HCT116 (cell line): ENCODE measurements at regions not wholly inside any gene's neighbourhood (a gene's known extent, or its start where the extent isn't known, plus 50 kb on each side); places are given as distances from the start of the nearest gene placed in this dataset.

ENCODE experiments used
- ATAC-seq: fragments of 200-7000 bp; cut with Tn5 transposase; 2 replicates; pipeline ENCODE4 v1.9.1; 2020; ENCODE audit warnings: mild to moderate bottlenecking, moderate library complexity
- BruUV-seq: library from RNA; stranded (reverse); fragments of 400-500 nt; replicated peaks from 2 replicates; lab custom pipeline; 2021; lab: Mats Ljungman, UMichigan
- CTCF ChIA-PET: fragments of 300-600 bp; sonication (Branson Sonifier 250); formaldehyde crosslinking; loops from one replicate; lab custom pipeline; 2021; ENCODE audit warnings: antibody characterized with exemption; lab: Charles Lee
- POLR2A ChIA-PET: fragments of 300-600, 350-600 bp; sonication (Branson Sonifier 250); formaldehyde crosslinking; loops from one replicate; lab custom pipeline; 2021; ENCODE audit warnings: antibody characterized with exemption; lab: Charles Lee
- RAD21 ChIA-PET, 2 experiments: fragments of 300-600 bp; sonication (Branson Sonifier 250); formaldehyde crosslinking; loops; one replicate each; lab custom pipeline; 2023; ENCODE audit warnings: low total read pairs in 2 of 2; ENCODE audit not compliant: uncharacterized antibody in 2 of 2, unreplicated experiment in 2 of 2, low non-redundant PET in 1 of 2; lab: Charles Lee
- DNase-seq: peaks from one replicate; pipeline ENCODE4 v3.0.0-alpha.2; 2010; ENCODE audit warnings: low read depth, low spot score
- H2AFZ ChIP-seq: fragments of 200-600 bp; shearing (Covaris generic), sonication (generic); 2 replicates; pipeline ENCODE4 v1.6.1; 2017; ENCODE audit warnings: low read depth, mixed run types, mixed read lengths, antibody characterized with exemption, low read length; ENCODE audit not compliant: poor library complexity, severe bottlenecking
- H3K27ac ChIP-seq: 2 replicates; pipeline ENCODE4 v1.5.1; 2012; ENCODE audit warnings: low read depth, low read length
- H3K27me3 ChIP-seq: fragments of 200-600 bp; sonication (generic); 2 replicates; pipeline ENCODE4 v1.6.1; 2016; ENCODE audit warnings: mixed run types, low read length, mixed read lengths; ENCODE audit not compliant: insufficient read depth
- H3K36me3 ChIP-seq, 2 experiments: fragments of 200-500 bp in 1 of 2; fragments of 200-600 bp in 1 of 2; sonication (Bioruptor generic) in 1 of 2; sonication (generic) in 1 of 2; 2 replicates each; pipeline versions ENCODE4 v1.5.1 to v1.6.1; 2014 to 2016; ENCODE audit warnings: low read length in 2 of 2, inconsistent platforms in 1 of 2, mixed read lengths in 1 of 2, mixed run types in 1 of 2; ENCODE audit not compliant: insufficient read depth in 2 of 2, control insufficient read depth in 1 of 2
- H3K4me1 ChIP-seq, 2 experiments: fragments of 200-600 bp in 1 of 2; sonication (generic) in 1 of 2; 2 replicates each; pipeline versions ENCODE4 v1.5.1 to v1.6.1; 2012 to 2017; ENCODE audit warnings: low read length in 2 of 2, inconsistent platforms in 1 of 2, mild to moderate bottlenecking in 1 of 2, mixed read lengths in 1 of 2, mixed run types in 1 of 2, moderate library complexity in 1 of 2; ENCODE audit not compliant: insufficient read depth in 2 of 2, control insufficient read depth in 1 of 2
- H3K4me2 ChIP-seq: fragments of 200-600 bp; sonication (generic); 2 replicates; pipeline ENCODE4 v1.6.1; 2017; ENCODE audit warnings: mixed run types, low read length, mixed read lengths
- H3K4me3 ChIP-seq, 2 experiments: fragments of 200-600 bp in 1 of 2; sonication (generic) in 1 of 2; replicated peaks in 1 of 2; 2 replicates each; pipeline ENCODE4 v1.5.1; 2011 to 2016; ENCODE audit warnings: low read length in 2 of 2, control low read depth in 1 of 2, low read depth in 1 of 2, mild to moderate bottlenecking in 1 of 2, mixed read lengths in 1 of 2, mixed run types in 1 of 2
- H3K79me2 ChIP-seq: fragments of 200-600 bp; sonication (generic); 2 replicates; pipeline ENCODE4 v1.6.1; 2017; ENCODE audit warnings: mild to moderate bottlenecking, mixed run types, low read length, moderate library complexity, mixed read lengths; ENCODE audit not compliant: insufficient read depth
- H3K9ac ChIP-seq: fragments of 200-600 bp; sonication (generic); 2 replicates; pipeline ENCODE4 v1.6.1; 2016; ENCODE audit warnings: low read length, mixed read lengths
- H3K9me2 ChIP-seq: fragments of 200-600 bp; sonication (generic), shearing (Covaris generic); 2 replicates; pipeline ENCODE4 v1.6.1; 2017; ENCODE audit warnings: mixed run types, mild to moderate bottlenecking, moderate library complexity; ENCODE audit not compliant: insufficient read depth
- H3K9me3 ChIP-seq, 2 experiments: fragments of 200-500 bp in 1 of 2; fragments of 200-600 bp in 1 of 2; sonication (Bioruptor generic) in 1 of 2; sonication (generic) in 1 of 2; 2 replicates each; pipeline ENCODE4 v1.6.1; 2014 to 2017; ENCODE audit warnings: low read length in 2 of 2, mixed read lengths in 2 of 2, inconsistent platforms in 1 of 2, low read depth in 1 of 2, mild to moderate bottlenecking in 1 of 2, mixed run types in 1 of 2, moderate library complexity in 1 of 2; ENCODE audit not compliant: control insufficient read depth in 1 of 2, insufficient read depth in 1 of 2
- H4K20me1 ChIP-seq: fragments of 200-600 bp; sonication (generic), shearing (Covaris generic); 2 replicates; pipeline ENCODE4 v1.6.1; 2017; ENCODE audit warnings: mixed run types, mild to moderate bottlenecking, moderate library complexity; ENCODE audit not compliant: insufficient read depth
- ATF3 ChIP-seq: IDR thresholded peaks from 2 replicates; pipeline ENCODE4 v1.6.1; 2012
- CBX3 ChIP-seq: IDR thresholded peaks from 2 replicates; pipeline ENCODE4 v1.6.1; 2012; ENCODE audit warnings: low read depth
- CEBPB ChIP-seq: IDR thresholded peaks from 2 replicates; pipeline ENCODE4 v1.6.1; 2012; ENCODE audit warnings: low read depth
- ELF1 ChIP-seq: IDR thresholded peaks from 2 replicates; pipeline ENCODE4 v1.6.1; 2012; ENCODE audit warnings: low read depth, borderline replicate concordance
- EZH2phosphoT487 ChIP-seq: fragments of 200-600 bp; IDR thresholded peaks from 2 replicates; pipeline ENCODE4 v1.6.1; 2018; ENCODE audit warnings: antibody characterized with exemption, borderline replicate concordance
- FOSL1 ChIP-seq: IDR thresholded peaks from 2 replicates; pipeline ENCODE4 v1.6.1; 2012; ENCODE audit warnings: low read depth
- JUND ChIP-seq: IDR thresholded peaks from 2 replicates; pipeline ENCODE4 v1.6.1; 2012
- MAX ChIP-seq: IDR thresholded peaks from 2 replicates; pipeline ENCODE4 v1.6.1; 2012
- POLR2A ChIP-seq: IDR thresholded peaks from 2 replicates; pipeline ENCODE4 v1.7.0; 2011; ENCODE audit warnings: borderline replicate concordance; ENCODE audit not compliant: insufficient read depth, insufficient read length; ENCODE audit errors: extremely low read depth
- POLR2AphosphoS5 ChIP-seq: IDR thresholded peaks from 2 replicates; pipeline ENCODE4 v1.6.1; 2011; ENCODE audit warnings: mild to moderate bottlenecking, low read depth, low read length, moderate library complexity
- RAD21 ChIP-seq: IDR thresholded peaks from 2 replicates; pipeline ENCODE4 v1.6.1; 2012; ENCODE audit warnings: low read depth, mild to moderate bottlenecking
- TCF7L2 ChIP-seq: IDR thresholded peaks from 2 replicates; pipeline ENCODE4 v1.7.0; 2011; ENCODE audit warnings: borderline replicate concordance, inconsistent platforms; ENCODE audit not compliant: insufficient read depth, insufficient read length; ENCODE audit errors: extremely low read depth
- YY1 ChIP-seq: IDR thresholded peaks from 2 replicates; pipeline ENCODE4 v1.6.1; 2011; ENCODE audit warnings: low read length, low read depth, moderate library complexity, mild to moderate bottlenecking; ENCODE audit not compliant: insufficient replicate concordance; ENCODE audit errors: extremely low read depth
- ZBTB33 ChIP-seq: IDR thresholded peaks from 2 replicates; pipeline ENCODE4 v1.6.1; 2011; ENCODE audit warnings: mild to moderate bottlenecking, low read length, moderate library complexity; ENCODE audit not compliant: insufficient replicate concordance; ENCODE audit errors: extremely low read depth
- ZNF274 ChIP-seq: fragments of 200-500 bp; sonication (Bioruptor generic); IDR thresholded peaks from 2 replicates; pipeline ENCODE4 v1.6.1; 2014; ENCODE audit warnings: mild to moderate bottlenecking, low read depth, low read length, inconsistent platforms
- intact Hi-C: fragments of 100-400 bp; cut with micrococcal nuclease; formaldehyde crosslinking; loops from 2 replicates; pipeline ENCODE4 v1.10.0; 2022

GRCh38 chr4:23085249-23085568 is 392.5 kb downstream of the GBA3 start:
- POLR2A ChIA-PET: no interaction called here
- Histone ChIP-seq H3K27me3 (no peaks in the 10 kb centered on the region), H3K27ac (no peak overlapping the region), H3K4me2 (no peak overlapping the region), H3K4me3 (no peak overlapping the region), H3K4me1 (no peaks in the 10 kb centered on the region), H3K9me2 (no peaks in the 10 kb centered on the region), H3K9me3 (peaks cover 3 to 27% of the 10 kb centered on the region in 2 experiments; a peak in 2 of 4 replicates), H2AFZ (no peak overlapping the region), H4K20me1 (no peaks in the 10 kb centered on the region), H3K9ac (no peak overlapping the region), H3K79me2 (no peaks in the 10 kb centered on the region), H3K36me3 (no peaks in the 10 kb centered on the region)
- no TSS peak for BruUV-seq
- RAD21 ChIA-PET: no interaction called here
- CTCF ChIA-PET: no interaction called here
- intact Hi-C loops: no loop called here
- DNase-seq: no peak
- ATAC-seq: no peak
- TF ChIP-seq CBX3 (no peak), POLR2A (no peak), MAX (no peak)

- no peak overlapping the region for H3K27ac ChIP-seq
- no peak for DNase-seq
- no peak overlapping the region for H3K9ac ChIP-seq
- H3K4me3 ChIP-seq: no peak overlapping the region
- no TSS peak for BruUV-seq
- no peak overlapping the region for H2AFZ ChIP-seq
- no peaks in the 10 kb centered on the region for H4K20me1 ChIP-seq
- H3K4me1 ChIP-seq: no peaks in the 10 kb centered on the region
- no peak overlapping the region for H3K4me2 ChIP-seq
- ATAC-seq: no peak
- ChIA-PET CTCF (no interaction called here), POLR2A (no interaction called here), RAD21 (no interaction called here)
- intact Hi-C loops: no loop called here
- H3K9me3 ChIP-seq: peaks cover 3 to 27% of the 10 kb centered on the region in 2 experiments; a peak in 2 of 4 replicates
- TF ChIP-seq POLR2AphosphoS5: no peak
- no peak for TF ChIP-seq CEBPB
- TF ChIP-seq RAD21: no peak
- TF ChIP-seq TCF7L2: no peak
- no peak for TF ChIP-seq FOSL1
- no peak for TF ChIP-seq ZBTB33
- no peak for TF ChIP-seq ELF1
- no peak for TF ChIP-seq ZNF274
- no peak for TF ChIP-seq EZH2phosphoT487
- no peak for TF ChIP-seq JUND
- TF ChIP-seq YY1: no peak
- no peak for TF ChIP-seq ATF3
- H3K27me3 ChIP-seq: no peaks in the 10 kb centered on the region
- H3K9me2 ChIP-seq: no peaks in the 10 kb centered on the region
- no peaks in the 10 kb centered on the region for H3K36me3 ChIP-seq
- H3K79me2 ChIP-seq: no peaks in the 10 kb centered on the region
These were observed 392.0 kb downstream of the GBA3 start for GRCh38 chr4:23084559-23085248.
